Epithelial cell of esophagus (primary cell): ENCODE measurements at regions not wholly inside any gene's neighbourhood (a gene's known extent, or its start where the extent isn't known, plus 50 kb on each side); places are given as distances from the start of the nearest gene placed in this dataset.

Experiments
- DNase-seq: peaks from one replicate; pipeline ENCODE4 v3.0.0; 2010; ENCODE audit warnings: low read depth
- H3K4me3 ChIP-seq: 2 replicates; pipeline ENCODE4 v1.5.1; 2011; ENCODE audit warnings: mild to moderate bottlenecking, low read length, control low read depth
- TF ChIP-seq, protein P1 (sequence below): IDR thresholded peaks from 2 replicates; pipeline ENCODE4 v1.5.1; 2011; ENCODE audit warnings: low read depth, mild to moderate bottlenecking, low read length, control low read depth, inconsistent platforms; ENCODE audit not compliant: insufficient read depth; ENCODE audit errors: missing control alignments

DNA sequence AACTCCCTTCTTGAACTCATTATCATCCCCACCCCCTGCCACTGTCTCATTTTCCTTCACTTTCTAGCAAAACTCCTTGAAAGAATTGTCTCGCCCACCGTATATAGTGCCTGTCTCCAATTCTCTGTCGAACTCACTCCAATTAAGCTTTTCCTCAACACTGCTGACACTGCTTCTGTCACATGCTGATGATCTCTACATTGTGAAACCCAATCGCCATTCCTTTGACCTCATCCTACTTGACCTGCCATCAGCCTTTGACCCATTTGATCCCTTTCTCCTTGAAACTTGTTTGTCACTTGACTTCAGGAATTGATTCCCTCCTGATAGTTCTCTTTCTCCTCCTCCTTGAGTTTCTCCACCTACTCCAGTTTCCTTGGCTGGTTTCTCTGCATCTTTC, 54.8 kb downstream of the CCDC71L start:
- no peak for DNase-seq
- no peak overlapping the region for H3K4me3 ChIP-seq
- TF ChIP-seq, protein P1, sequence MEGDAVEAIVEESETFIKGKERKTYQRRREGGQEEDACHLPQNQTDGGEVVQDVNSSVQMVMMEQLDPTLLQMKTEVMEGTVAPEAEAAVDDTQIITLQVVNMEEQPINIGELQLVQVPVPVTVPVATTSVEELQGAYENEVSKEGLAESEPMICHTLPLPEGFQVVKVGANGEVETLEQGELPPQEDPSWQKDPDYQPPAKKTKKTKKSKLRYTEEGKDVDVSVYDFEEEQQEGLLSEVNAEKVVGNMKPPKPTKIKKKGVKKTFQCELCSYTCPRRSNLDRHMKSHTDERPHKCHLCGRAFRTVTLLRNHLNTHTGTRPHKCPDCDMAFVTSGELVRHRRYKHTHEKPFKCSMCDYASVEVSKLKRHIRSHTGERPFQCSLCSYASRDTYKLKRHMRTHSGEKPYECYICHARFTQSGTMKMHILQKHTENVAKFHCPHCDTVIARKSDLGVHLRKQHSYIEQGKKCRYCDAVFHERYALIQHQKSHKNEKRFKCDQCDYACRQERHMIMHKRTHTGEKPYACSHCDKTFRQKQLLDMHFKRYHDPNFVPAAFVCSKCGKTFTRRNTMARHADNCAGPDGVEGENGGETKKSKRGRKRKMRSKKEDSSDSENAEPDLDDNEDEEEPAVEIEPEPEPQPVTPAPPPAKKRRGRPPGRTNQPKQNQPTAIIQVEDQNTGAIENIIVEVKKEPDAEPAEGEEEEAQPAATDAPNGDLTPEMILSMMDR = no peak

DNA sequence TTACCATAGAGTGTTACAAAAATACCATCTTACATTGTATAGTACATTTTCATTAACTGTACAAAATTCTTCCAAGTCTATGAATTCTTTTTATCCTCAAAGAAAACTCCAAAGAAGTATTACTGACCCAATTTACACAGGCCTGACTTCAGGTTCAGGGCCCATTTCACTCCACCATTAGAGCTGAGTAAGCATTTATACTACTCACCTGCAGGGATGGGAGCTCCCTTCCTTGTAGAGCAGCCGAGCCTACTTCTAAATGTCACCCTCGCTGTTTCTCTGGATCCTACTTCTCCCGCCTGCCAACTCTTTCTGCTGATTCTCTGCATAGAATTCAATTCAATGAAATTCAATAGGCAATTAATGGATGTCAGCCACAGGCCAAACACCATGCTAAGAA, 56.0 kb downstream of the CCDC71L start:
- TF ChIP-seq, protein P1 = no peak
- no peak for DNase-seq
- no peak overlapping the region for H3K4me3 ChIP-seq

DNA sequence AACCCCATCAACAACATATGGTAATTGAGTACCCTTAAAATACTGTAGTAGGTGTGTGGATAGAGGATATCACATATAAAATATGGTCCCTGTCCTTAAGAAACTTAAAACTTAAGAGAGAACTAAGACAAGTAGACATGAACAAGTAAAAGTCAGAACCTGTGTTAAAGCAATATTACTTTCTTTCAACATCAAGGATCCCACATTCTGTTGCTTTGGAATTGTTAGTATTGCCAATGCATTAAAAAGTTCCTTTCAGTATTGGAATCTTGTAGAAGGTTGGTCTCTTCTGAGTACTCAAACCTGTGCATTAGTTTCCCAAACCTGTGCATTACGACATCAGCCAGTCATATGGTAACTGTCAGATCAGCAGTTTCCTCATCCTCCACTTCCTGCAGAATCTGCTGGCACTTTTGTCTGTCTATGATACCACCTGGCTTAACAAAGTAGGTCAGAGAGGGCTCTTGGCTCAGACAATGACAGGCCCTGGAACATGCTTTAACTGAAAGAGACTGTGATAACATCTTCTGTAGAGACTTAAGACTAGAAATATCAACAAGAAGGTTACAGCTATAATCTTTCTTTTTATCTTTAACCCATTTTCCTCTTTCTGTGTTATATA, 56.5 kb downstream of the CCDC71L start:
- DNase-seq = peak; percentile 76
- no peak overlapping the region for H3K4me3 ChIP-seq
- TF ChIP-seq, protein P1 = no peak

DNA sequence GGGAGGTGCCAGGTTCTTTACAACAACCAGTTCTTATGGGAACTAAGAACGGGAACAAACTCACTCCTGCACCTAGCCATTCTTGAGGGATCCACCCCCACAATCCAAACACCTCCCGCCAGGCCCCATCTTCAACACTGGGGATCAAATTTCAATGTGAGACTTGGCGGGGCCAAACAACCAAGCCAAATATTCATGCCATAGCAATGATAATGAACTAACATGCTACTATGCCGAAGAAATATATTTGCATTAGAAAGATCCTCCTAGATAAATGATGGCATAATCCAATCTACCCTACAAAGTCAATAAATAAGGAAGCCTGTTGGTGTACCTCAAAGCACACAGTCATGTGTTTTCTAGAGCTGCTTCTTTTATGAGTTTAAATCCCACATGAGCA, 57.6 kb downstream of the CCDC71L start:
- H3K4me3 ChIP-seq = no peak overlapping the region
- no peak for DNase-seq

DNA sequence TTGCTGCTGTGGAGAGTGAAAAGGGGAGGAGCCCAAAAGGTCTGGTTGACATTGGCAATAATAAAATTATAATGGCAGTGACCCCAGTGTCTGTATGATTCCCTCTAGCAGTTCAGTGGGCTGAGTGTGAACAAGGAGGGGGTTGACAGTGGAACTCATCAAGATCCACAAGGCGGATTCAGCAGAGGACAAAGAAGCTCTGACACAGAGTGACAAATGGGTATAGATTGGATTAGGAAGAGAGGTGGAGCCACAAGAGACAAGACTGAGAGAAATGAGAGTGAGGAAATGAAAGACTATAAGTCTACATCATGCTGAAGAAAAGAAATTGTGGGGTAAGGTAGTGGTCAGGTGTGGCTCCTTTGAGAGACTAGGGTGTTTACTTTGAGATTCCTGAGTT, 58.9 kb downstream of the CCDC71L start:
- no peak overlapping the region for H3K4me3 ChIP-seq
- DNase-seq = no peak
- TF ChIP-seq, protein P1 = no peak

More for the DNA sequence above, 57.6 kb downstream of the CCDC71L start:
- TF ChIP-seq, protein P1 = no peak

DNA sequence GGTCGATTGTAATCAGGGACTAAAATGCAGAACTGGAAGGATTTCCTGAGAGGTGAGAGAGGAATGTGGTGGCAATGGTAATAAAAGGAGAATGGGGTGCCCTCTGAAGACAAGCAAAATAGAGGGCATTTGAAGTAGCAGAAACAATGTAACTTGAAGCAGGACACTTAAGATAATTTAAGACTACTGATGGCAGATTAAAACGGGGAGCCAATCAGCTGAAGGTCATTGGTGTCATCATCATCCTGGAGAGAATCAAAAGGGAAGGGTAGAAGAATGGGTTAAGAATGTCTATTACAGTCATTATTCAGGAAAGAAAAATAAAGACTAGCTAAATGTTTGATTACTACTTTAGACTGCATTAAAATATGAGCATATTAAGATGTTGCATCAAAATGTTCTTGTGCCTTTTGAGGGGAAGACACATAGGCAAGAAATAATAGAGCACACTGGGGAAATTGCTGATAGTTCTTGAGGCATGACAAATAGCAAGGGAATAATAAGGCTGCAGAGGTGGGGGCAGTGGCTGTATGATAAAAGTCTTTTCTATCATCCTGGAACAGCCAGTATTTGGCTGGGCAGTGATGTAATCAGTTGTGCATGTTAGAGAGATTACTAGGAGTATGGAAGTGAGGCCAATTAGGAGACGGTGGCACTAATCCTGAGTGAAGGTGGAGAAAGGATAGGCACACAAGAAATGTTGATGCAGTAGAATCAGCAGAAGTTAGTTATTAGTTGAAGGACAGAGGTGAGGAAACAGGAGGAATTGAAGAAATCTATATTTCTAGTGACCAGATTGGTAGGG, 60.2 kb downstream of the CCDC71L start:
- no peak for DNase-seq
- H3K4me3 ChIP-seq = no peak overlapping the region
- TF ChIP-seq, protein P1 = no peak
